H7 (cell line): ENCODE measurements at regions not wholly inside any gene's neighbourhood (a gene's known extent, or its start where the extent isn't known, plus 50 kb on each side); places are given as distances from the start of the nearest gene placed in this dataset.

ENCODE experiments used
- DNase-seq: peaks from one replicate; pipeline ENCODE4 v3.0.0; 2012
- H3K27me3 ChIP-seq: 2 replicates; pipeline ENCODE4 v1.6.0; 2011; ENCODE audit warnings: mild to moderate bottlenecking, low read length; ENCODE audit not compliant: control insufficient read depth, insufficient read depth
- H3K36me3 ChIP-seq: replicated peaks from 2 replicates; pipeline ENCODE4 v1.5.1; 2011; ENCODE audit warnings: low read length; ENCODE audit not compliant: control insufficient read depth, insufficient read depth
- H3K4me3 ChIP-seq: 2 replicates; pipeline ENCODE4 v1.5.1; 2011; ENCODE audit warnings: low read depth, mild to moderate bottlenecking, control low read depth, low read length, moderate library complexity; ENCODE audit not compliant: insufficient read depth

DNA sequence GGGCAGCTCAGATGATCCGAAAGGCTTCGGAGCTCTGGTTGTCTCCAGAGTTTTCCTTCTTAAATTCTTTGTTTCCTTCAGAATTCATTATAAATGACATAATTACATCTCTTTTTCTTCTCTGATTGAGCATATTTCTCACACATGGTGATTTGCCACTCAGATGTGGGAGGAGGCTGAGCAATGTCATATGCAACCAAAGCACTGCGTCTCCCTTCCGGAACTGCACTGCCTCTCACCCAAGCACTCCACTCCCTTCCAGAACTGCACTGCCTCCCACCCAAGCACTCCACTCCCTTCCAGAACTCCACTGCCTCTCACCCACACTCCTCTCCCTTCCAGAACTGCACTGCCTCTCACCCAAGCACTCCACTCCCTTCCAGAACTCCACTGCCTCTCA lies 131.5 kb downstream of the SALL1 start:
- Histone ChIP-seq H3K4me3 (no peak overlapping the region), H3K27me3 (no peaks in the 10 kb centered on the region), H3K36me3 (no peaks in the 10 kb centered on the region)
- DNase-seq: no peak

DNA sequence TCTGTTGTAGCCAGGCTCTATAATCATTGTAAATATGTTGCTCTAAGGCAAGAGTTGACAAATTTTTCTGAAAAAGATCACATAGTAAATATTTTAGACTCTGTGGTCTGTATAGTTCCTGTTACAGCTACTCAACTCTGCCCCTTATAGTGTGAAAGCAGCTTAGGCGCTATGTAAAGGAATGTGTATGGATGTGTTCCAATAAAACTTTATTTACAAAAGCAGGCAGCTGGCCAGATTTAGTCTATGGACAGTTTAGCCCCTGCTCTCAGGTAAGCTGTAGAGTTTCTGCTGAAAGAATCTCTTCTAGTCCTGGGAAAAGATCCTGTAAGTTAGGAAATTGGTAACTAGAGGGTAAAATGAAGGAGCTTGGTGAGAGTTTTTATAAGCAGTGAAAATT lies 133.1 kb downstream of the SALL1 start:
- Histone ChIP-seq H3K27me3 (no peaks in the 10 kb centered on the region), H3K36me3 (no peaks in the 10 kb centered on the region), H3K4me3 (no peak overlapping the region)
- DNase-seq: no peak

DNA sequence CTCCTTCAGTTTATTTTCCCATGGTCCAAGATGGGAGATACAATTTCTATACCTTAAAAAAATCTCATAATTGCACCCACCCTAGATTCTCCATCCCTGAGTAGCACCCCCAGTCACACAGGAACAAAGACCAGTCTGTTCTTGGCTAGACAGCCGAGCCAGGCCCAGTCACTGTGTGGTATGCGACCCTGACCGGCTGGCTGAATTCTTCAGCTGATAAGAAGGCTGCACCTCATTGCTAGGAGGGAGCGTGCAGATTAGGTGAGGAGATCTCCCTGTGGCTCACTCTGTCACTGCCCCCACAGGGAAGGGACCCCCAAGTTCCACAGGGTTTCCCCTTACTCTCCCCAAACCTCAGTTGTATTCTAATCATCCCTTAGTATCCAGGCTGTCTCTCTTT lies 138.7 kb downstream of the SALL1 start:
- Histone ChIP-seq H3K4me3 (no peak overlapping the region), H3K27me3 (no peaks in the 10 kb centered on the region), H3K36me3 (no peaks in the 10 kb centered on the region)
- no peak for DNase-seq

DNA sequence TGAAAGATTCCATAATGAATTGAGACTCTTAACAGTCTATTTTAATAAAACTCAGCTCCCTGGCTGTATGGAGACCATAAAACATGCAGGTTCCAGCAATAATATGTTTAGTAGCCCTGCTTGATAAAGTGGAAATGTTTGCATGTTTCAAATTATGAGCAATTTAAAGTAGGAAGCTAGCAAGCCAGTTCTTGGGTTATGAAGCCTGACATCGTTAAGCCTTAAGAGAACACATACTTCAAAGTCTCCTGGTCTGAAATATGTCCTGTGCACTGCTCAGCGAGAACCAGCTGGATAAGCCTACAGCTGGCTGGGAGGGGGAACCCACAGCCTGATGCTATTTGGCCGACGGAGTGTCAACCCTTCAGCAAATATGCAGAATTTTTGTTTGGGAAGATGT lies 140.3 kb downstream of the SALL1 start:
- Histone ChIP-seq H3K4me3 (no peak overlapping the region), H3K36me3 (no peaks in the 10 kb centered on the region), H3K27me3 (no peaks in the 10 kb centered on the region)
- DNase-seq: no peak

DNA sequence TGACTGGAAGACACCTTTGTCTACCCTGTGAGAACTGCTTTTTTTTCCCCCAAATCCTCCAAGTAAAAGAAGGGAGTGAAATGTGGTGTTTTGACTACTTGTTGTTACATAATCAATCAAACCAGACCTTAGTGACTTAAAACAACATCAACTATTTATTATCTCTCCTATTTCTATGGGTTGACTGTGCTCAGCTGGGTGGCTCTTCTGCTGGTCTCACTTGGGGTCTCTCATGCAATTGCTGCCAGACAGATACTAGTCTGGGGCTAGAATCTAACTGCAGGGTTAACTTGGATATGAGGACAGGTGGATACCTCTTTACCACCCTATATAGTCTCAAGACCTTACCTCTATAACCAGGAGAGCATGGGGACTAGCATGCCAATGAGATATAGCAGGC lies 141.3 kb downstream of the SALL1 start:
- no peak for DNase-seq
- Histone ChIP-seq H3K4me3 (no peak overlapping the region), H3K36me3 (no peaks in the 10 kb centered on the region), H3K27me3 (no peaks in the 10 kb centered on the region)

DNA sequence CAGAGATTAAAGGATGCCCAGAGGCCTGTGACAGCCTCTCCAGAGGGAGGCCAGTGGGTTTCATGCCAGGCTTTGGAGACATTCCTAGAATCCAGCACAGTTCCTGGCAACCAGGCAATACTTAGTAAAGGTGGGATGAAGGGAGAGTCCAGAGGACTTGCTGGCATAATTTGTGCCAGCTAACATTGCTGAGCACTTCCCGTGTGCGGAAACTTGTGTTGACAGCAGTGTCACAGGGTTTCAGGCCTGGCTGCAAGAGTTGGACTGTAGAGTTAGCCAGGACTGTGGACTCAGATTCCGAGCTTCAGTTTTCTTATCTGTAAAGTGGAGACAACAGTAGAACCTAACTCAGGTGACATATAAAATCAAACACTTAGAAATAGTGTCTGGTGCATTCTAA lies 141.7 kb downstream of the SALL1 start:
- Histone ChIP-seq H3K4me3 (no peak overlapping the region), H3K36me3 (no peaks in the 10 kb centered on the region), H3K27me3 (no peaks in the 10 kb centered on the region)
- no peak for DNase-seq

DNA sequence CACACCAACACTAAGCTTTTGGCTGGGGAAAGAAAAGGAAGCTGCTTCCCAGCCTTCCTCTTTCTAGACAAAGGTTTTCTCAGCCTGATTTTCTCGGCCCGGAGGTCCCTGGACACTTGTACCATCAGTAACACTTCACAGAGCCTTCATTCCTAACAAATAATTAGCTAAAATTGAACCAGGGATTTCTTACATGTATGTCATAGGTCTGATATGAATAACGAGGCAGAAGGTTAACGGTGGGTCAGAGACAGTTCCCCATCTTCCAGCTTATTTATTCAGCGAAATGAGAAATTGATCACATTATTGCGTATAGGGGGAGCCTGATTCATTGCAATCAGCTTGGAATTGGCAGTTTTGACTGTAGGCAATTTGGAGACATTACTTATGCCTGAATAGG lies 142.5 kb downstream of the SALL1 start:
- DNase-seq: no peak
- Histone ChIP-seq H3K27me3 (no peaks in the 10 kb centered on the region), H3K36me3 (no peaks in the 10 kb centered on the region), H3K4me3 (no peak overlapping the region)

DNA sequence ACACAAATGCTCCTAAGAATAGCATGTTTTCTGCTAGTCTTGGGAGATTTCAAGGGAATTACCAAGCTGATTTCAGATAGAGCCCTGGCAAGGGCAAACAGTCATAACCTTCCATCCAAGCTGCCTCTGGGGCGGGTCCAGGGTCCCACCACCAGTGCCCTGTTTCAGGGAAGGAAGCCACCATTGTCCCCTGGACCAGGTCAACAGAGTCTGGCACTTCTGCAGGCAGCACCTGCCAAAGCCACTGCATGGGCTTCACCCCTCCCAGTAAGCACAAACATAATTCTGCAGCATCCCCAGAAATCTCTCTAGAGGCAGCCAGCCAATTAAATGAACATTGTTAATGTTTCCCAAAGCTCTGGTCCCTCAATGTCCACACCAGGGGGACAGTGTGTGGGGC lies 143.0 kb downstream of the SALL1 start:
- Histone ChIP-seq H3K27me3 (no peaks in the 10 kb centered on the region), H3K36me3 (no peaks in the 10 kb centered on the region), H3K4me3 (no peak overlapping the region)
- no peak for DNase-seq

DNA sequence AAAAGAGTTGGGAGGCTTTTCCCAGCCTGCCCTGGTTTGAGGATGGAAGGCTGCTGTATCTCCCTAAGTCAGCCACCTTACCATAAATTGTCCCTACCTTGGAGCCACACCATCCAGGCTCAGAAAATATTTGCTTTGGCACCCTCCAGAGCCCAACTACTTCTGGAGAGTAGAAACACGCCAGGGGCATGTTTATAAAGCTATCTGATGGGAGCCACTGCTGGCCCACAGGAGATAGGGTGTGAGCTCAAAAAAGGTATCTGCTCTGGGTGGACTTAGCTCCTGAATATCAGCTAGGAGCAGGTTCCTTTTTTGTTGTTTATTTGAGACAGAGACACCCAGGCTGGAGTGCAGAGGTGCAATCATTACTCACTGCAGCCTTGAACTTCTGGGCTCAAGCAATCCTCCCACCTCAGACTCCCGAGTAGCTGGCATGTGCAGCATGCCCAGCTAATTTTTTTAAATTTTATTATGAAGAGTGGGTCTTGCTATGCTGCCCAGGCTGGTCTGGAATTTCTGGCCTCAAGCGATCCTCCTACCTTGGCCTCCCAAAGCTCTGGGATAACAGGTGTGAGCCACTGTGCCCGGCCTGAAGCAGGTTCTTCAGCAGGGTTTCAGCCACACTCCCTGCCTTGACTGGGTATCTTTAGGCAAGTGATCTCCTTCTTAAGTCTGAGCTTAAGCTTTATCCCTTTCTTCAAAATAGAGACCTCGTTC lies 147.1 kb downstream of the SALL1 start:
- DNase-seq: no peak
- Histone ChIP-seq H3K4me3 (no peak overlapping the region), H3K36me3 (no peaks in the 10 kb centered on the region), H3K27me3 (no peaks in the 10 kb centered on the region)

DNA sequence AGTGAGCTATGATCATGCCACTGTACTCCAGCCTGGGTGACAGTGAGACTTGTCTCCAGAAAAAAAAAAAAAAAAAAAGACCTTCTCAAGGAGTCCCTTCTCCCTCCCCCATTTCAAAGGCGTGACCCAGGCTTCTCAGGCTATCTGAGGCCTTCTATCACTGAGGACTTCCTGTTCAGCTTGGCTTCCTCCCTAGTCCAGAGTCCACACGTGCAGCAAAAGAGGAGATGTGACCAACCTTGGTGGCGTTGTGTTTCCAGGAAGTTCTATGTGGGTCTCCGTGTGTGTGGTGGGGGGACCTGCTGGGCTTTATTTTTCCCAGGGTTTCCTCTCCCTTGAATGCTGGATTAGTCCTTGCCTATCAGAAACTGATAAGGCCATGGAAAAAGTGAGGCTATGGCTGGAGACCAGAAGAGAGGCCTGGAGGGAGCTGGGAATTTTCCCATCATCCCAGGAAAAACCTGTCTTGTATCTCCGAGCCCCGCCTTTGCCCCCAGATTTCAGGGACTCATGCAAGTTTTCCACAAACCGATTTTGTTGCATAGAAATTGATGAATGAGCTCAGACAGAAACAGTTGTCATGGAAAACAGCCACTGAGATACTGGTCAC lies 148.1 kb downstream of the SALL1 start:
- Histone ChIP-seq H3K4me3 (no peak overlapping the region), H3K36me3 (no peaks in the 10 kb centered on the region), H3K27me3 (no peaks in the 10 kb centered on the region)
- no peak for DNase-seq

DNA sequence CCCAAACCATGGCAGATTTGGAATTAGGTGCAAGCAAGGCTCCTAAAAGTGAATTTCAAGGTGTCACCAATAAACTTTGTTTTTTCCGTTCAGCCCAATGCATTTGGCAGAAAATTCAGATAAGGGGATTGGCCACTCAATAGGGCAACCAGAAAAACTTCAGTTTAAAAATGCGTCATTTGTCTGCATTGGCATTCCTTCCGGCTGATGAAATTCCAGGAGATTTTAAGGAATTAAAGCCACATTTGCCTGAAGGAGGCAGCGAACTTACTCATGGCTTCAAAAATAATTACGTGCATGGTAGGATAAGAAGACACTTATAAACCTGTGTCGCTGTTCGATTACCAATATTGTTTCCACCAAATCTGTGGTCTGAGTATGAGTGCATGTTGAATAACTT lies 151.9 kb downstream of the SALL1 start:
- Histone ChIP-seq H3K36me3 (no peaks in the 10 kb centered on the region), H3K4me3 (no peak overlapping the region), H3K27me3 (no peaks in the 10 kb centered on the region)
- DNase-seq: no peak

DNA sequence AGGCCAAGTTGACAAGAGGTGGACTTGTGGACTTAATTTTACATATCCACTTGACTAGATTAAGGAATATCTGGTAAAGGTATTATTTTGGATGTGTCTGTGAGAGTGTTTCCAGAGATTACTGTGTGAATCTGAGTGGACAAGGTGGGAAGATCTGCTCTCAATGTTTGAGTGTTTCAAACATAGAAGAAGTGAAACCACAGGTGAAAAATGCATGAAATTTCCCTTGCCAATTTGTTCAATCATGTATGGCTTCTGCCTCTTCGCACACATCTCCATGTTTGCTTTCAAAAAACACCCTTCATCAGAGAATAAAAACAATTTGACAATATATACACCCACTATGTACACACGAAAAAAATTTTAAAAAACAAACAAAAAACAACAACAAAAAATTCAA lies 152.7 kb downstream of the SALL1 start:
- DNase-seq: no peak
- 0 out of 2 replicates have a peak, but pooled peaks cover 1% of the 10 kb centered on the region for H3K27me3 ChIP-seq
- no peaks in the 10 kb centered on the region for H3K36me3 ChIP-seq
- no peak overlapping the region for H3K4me3 ChIP-seq

DNA sequence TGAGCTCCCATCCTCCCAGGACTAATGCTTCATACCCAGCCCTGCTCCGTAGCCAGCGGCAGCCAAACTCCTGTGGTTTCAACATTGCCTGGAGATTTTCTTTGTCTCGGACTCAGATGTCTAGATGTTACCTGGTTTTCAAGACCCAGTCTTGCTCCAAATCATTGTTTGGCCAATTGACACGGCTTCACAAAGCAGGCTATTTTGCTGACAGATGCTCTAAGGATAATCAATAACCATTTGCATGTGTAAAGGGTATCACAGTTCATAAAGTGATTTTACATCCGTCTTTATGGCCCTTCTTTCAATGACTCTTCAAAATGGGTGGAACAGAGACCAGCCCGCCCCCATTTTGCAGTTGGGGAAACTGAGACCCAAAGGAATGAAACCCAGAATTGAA lies 153.4 kb downstream of the SALL1 start:
- Histone ChIP-seq H3K36me3 (no peaks in the 10 kb centered on the region), H3K27me3 (0 out of 2 replicates have a peak, but pooled peaks cover 1% of the 10 kb centered on the region), H3K4me3 (no peak overlapping the region)
- no peak for DNase-seq

DNA sequence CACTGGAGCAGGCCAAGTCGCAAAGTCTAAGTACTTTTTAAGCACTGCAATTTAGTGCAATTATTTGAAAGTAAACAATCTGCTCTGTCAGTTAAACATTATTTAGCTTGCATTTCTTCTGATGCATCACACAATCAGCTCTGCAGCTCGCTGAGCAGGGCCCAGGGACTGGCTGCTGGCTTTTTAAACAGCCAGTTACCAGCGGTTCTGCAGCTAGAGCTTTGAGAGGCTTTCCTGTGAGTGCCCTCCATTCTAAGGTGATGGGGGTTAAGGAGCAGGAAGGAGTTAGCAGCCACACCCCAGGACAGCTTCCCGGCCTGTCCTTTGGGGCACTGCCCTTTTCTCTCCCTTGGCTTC lies 154.3 kb downstream of the SALL1 start:
- no peak for DNase-seq
- Histone ChIP-seq H3K27me3 (0 out of 2 replicates have a peak, but pooled peaks cover 1% of the 10 kb centered on the region), H3K36me3 (no peaks in the 10 kb centered on the region), H3K4me3 (no peak overlapping the region)

DNA sequence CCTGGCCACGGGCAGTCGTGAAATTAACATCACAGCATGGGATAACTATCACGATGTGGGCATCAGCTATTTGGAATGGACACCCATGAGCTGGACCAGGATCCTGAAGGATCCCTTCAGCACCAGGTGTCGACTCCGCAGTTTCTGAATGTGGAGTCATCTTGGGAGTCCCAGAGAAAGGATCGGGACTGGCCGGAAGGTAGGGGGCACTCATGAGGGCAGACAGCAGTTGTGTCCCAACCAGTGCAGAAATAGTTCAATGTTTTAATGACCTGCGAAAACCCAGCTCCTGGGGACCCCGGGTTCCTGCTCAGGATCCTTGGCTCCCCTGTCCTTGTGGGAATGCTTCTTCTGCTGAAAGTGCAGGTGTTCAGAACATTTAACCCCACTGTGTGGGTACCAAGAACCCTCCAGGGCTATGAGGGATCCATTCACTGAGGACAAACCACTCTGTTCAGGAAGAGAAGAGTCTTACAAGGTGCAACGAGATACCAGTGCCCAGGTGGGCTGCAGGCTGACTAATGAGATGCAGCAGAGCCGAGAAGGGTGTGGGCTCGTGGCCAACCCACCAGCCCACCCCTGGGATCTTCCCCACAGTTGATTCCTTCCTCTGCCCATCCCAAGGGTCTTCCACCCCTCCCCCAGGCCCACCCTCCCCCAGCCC lies 154.8 kb downstream of the SALL1 start:
- Histone ChIP-seq H3K4me3 (no peak overlapping the region), H3K27me3 (0 out of 2 replicates have a peak, but pooled peaks cover 1% of the 10 kb centered on the region)
- peak; percentile 67 for DNase-seq

More for the DNA sequence above, 154.8 kb downstream of the SALL1 start:
- no peaks in the 10 kb centered on the region for H3K36me3 ChIP-seq
